ENCODE measurements at regions not wholly inside any gene's neighbourhood (a gene's known extent, or its start where the extent isn't known, plus 50 kb on each side); places are given as distances from the start of the nearest gene placed in this dataset.

- no TSS peak for BruUV-seq (replicated peaks)
- Histone ChIP-seq H3K4me1 (ENCODE audit: control insufficient read depth, insufficient read depth, low read length) (no peaks in the 10 kb centered on the region), H4K20me1 (ENCODE audit: insufficient read depth, low read length) (no peaks in the 10 kb centered on the region), H2BK15ac (ENCODE audit: low read depth, low read length) (no peak overlapping the region), H3K36me3 (ENCODE audit: control insufficient read depth, insufficient read depth, low read length) (no peaks in the 10 kb centered on the region), H3K4me3 (ENCODE audit: insufficient read depth, low read depth, low read length) (no peak overlapping the region), H3K18ac (ENCODE audit: low read depth, low read length) (no peak overlapping the region), H2BK120ac (ENCODE audit: low read depth, low read length) (no peak overlapping the region), H3K14ac (replicated peaks; ENCODE audit: low read depth, low read length) (no peak overlapping the region), H2AK9ac (replicated peaks; ENCODE audit: low read depth, low read length, poor library complexity) (no peak overlapping the region), H2AK5ac (ENCODE audit: low read depth, low read length) (no peak overlapping the region), H3K27me3 (ENCODE audit: control insufficient read depth, insufficient read depth, low read length) (no peaks in the 10 kb centered on the region), H3K79me1 (ENCODE audit: low read depth in 1 of 2, low read length in 2 of 2) (no peaks in the 10 kb centered on the region), H3K9ac (ENCODE audit: low read depth, low read length) (no peak overlapping the region), H4K8ac (ENCODE audit: low read depth in 2 of 2, low read length in 2 of 2) (no peak overlapping the region), H3K9me1 (ENCODE audit: insufficient read depth, low read length) (no peaks in the 10 kb centered on the region), H3K27ac (ENCODE audit: insufficient read depth, low read length) (no peak overlapping the region), H2BK5ac (ENCODE audit: low read depth, low read length, poor library complexity, severe bottlenecking) (no peak overlapping the region), H3K4ac (ENCODE audit: low read depth, low read length) (no peak overlapping the region), H3K4me2 (ENCODE audit: low read depth, low read length) (no peak overlapping the region), H2AFZ (replicated peaks; ENCODE audit: low read length, poor library complexity) (no peak overlapping the region), H4K5ac (ENCODE audit: low read depth, low read length) (no peak overlapping the region), H4K91ac (ENCODE audit: insufficient read depth, low read depth, low read length) (no peak overlapping the region), H3K56ac (ENCODE audit: extremely low read depth, insufficient read depth, low read length) (no peak overlapping the region), H3K23ac (ENCODE audit: low read depth, low read length) (no peak overlapping the region), H3K9me3 (ENCODE audit: control insufficient read depth, insufficient read depth, low read length) (peaks cover 6% of the 10 kb centered on the region), H2BK20ac (ENCODE audit: low read depth, low read length) (no peak overlapping the region)
- DNase-seq (no peak), ATAC-seq (ENCODE audit: low read depth) (no peak)
- TF ChIP-seq SMC3 (IDR thresholded peaks at IDR 0.05; ENCODE audit: low read depth, low read length) (no peak), USF2 (IDR thresholded peaks at IDR 0.05; ENCODE audit: low read depth, low read length) (no peak), CTCF (conservative IDR thresholded peaks at IDR 0.05; ENCODE audit: low read depth, low read length) (no peak)
- ChIA-PET POLR2A (ENCODE audit: unreplicated experiment) (no interaction called here), CTCF (no interaction called here)
- intact Hi-C loops (cut with micrococcal nuclease) (no loop called here), dilution Hi-C loops (cut with HindIII; ENCODE audit: low sequenced_read_pairs, unreplicated experiment) (no loop called here), in situ Hi-C loops (cut with MboI; ENCODE audit: low sequenced_read_pairs) (no loop called here)
- no CpG with 5 or more reads among the region's 4 CpGs for WGBS, 2 experiments (ENCODE audit: extremely low coverage in 2 of 2, insufficient read length in 1 of 2)
Measured at GRCh38 chr4:178993306-178993705, 1551.1 kb upstream of the AGA start.

All from IMR-90 (cell line).